Gastrocnemius medialis (tissue), 4 donors: ENCODE measurements at regions not wholly inside any gene's neighbourhood (a gene's known extent, or its start where the extent isn't known, plus 50 kb on each side); places are given as distances from the start of the nearest gene placed in this dataset.
"Not testable (repeated sequence)": the region's sequence is repeated elsewhere in the genome, so short reads cannot be mapped to it uniquely, and the experiment has no call there.

ENCODE experiments used
- CTCF ChIP-seq, 5 experiments: fragments of 450-650 bp in 3 of 5; fragments of 200-600 bp in 2 of 5; sonication (generic) in 2 of 5; IDR thresholded peaks in 4 of 5; conservative IDR thresholded peaks in 1 of 5; 1 replicate in 4 of 5; 2 replicates in 1 of 5; pipeline ENCODE4 v1.5.1; 2016 to 2019; ENCODE audit warnings: antibody characterized with exemption in 5 of 5, mild to moderate bottlenecking in 3 of 5, moderate library complexity in 3 of 5
- POLR2A ChIP-seq, 2 donors: fragments of 450-650 bp; IDR thresholded peaks; one replicate each; pipeline ENCODE4 v1.6.1; 2017; ENCODE audit warnings: antibody characterized with exemption in 2 of 2, mild to moderate bottlenecking in 2 of 2, moderate library complexity in 2 of 2

DNA sequence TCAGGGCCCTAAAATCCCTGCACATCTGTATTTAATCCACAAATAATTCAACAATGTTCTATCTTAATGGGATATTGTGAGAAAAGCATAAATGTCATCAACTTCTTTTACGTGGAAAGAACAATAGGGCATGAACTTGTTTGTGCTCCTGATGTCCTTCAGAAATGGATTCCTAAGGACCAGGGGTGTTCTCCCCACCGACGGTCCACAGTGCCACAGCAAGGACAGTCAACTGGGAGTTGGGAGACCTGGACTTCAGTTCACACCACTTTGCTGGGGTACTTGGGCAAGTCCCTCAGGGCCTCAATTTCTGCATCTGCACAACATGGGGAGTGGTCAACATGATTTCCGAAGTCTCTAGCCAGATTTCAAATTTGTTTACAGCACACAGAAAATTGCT lies 908.4 kb downstream of the RPIA start:
- not testable (repeated sequence) for TF ChIP-seq CTCF (IDR thresholded peaks at IDR 0.05 in 4 of 5, conservative IDR thresholded peaks at IDR 0.05 in 1 of 5); POLR2A (IDR thresholded peaks at IDR 0.05)
